Immature natural killer cell (primary cell): ENCODE measurements at regions not wholly inside any gene's neighbourhood (a gene's known extent, or its start where the extent isn't known, plus 50 kb on each side); places are given as distances from the start of the nearest gene placed in this dataset.
"Not testable (repeated sequence)": the region's sequence is repeated elsewhere in the genome, so short reads cannot be mapped to it uniquely, and the experiment has no call there.

Experiments
- DNase-seq, 3 donors: peaks; one replicate each; pipeline ENCODE4 v3.0.0; 2022; ENCODE audit warnings: mixed read lengths in 1 of 3
- H3K27ac Mint-ChIP-seq, 6 donors: one replicate each; pipeline ENCODE4 v1.8.0; 2020; ENCODE audit warnings: mixed read lengths in 6 of 6, mild to moderate bottlenecking in 5 of 6, inconsistent platforms in 4 of 6, moderate library complexity in 3 of 6
- H3K27me3 Mint-ChIP-seq, 3 donors: one replicate each; pipeline ENCODE4 v1.8.0; 2020 to 2021; ENCODE audit warnings: low read depth in 3 of 3, mild to moderate bottlenecking in 3 of 3, mixed read lengths in 3 of 3, moderate library complexity in 3 of 3, inconsistent platforms in 1 of 3
- H3K36me3 Mint-ChIP-seq, 3 donors: one replicate each; pipeline ENCODE4 v1.8.0; 2020; ENCODE audit warnings: mixed read lengths in 3 of 3, inconsistent platforms in 2 of 3, mild to moderate bottlenecking in 2 of 3
- H3K4me1 Mint-ChIP-seq, 2 donors: one replicate each; pipeline ENCODE4 v1.8.0; 2020; ENCODE audit warnings: inconsistent platforms in 2 of 2, mild to moderate bottlenecking in 2 of 2, mixed read lengths in 2 of 2, moderate library complexity in 1 of 2
- H3K4me3 Mint-ChIP-seq, 5 donors: one replicate each; pipeline ENCODE4 v1.8.0; 2020; ENCODE audit warnings: mild to moderate bottlenecking in 5 of 5, mixed read lengths in 5 of 5, inconsistent platforms in 3 of 5, moderate library complexity in 3 of 5
- H3K9me3 Mint-ChIP-seq, 6 donors: one replicate each; pipeline ENCODE4 v1.8.0; 2020; ENCODE audit warnings: mild to moderate bottlenecking in 6 of 6, mixed read lengths in 6 of 6, inconsistent platforms in 4 of 6, moderate library complexity in 3 of 6

DNA sequence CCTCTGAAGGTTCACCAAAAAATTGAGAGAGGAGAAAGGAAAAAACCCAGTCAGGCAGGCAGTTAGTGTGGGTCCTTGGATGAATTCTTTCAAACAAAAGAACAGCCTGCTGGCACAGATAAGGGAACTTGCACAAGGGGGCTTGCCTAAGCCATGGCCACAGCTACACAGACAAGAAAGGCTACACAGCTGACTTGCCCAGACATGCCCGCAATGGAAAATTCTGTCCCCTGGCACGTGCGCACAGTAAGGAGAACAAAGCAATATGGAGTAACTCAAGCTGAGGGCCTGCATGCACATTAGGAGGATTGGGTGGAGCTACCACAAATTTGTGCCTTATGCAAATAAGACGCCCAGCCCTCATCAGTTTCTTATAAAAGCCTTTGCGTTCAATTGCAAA, 512.5 kb upstream of the HTR2C start:
- DNase-seq = no peak
- peaks cover 0 to 8% (median 5%) of the 10 kb centered on the region in 3 donors for H3K27me3 Mint-ChIP-seq
- no peak overlapping the region for H3K27ac Mint-ChIP-seq
- no peaks in the 10 kb centered on the region for H3K4me1 Mint-ChIP-seq
- no peaks in the 10 kb centered on the region for H3K36me3 Mint-ChIP-seq
- H3K9me3 Mint-ChIP-seq = peaks cover 0 to 4% (median 0%) of the 10 kb centered on the region in 6 donors
- no peak overlapping the region for H3K4me3 Mint-ChIP-seq

DNA sequence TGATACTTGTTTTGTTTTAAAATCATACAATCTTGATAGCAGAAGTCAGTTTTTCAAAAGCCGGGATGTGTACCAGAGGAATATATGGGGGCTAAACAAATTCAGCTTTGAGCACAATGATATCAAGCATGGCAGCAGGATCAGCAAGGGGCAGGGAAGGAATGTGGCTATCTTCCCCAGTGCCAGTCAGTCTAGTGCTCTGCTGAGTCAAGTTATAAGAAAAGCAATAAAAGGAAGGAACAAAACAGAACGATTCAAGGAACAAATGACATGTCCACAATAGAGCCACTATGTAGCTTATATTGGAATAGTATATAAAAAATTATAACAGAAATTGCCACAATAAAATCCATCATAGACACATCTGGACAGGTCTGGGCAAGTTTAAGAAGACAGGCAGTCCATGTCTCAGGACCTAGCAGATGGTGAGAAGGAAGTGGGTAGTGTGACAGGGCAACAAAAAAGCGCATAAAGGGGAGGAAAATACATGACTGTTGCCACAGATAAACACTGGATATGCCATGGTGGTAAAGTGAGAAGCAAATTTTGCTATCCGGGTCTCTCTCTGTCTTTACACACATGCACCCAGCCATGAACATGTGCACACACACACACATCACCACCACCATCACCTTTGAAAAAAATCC, 518.2 kb upstream of the HTR2C start:
- no peaks in the 10 kb centered on the region for H3K4me1 Mint-ChIP-seq
- no peak overlapping the region for H3K4me3 Mint-ChIP-seq
- no peak overlapping the region for H3K27ac Mint-ChIP-seq
- H3K9me3 Mint-ChIP-seq = peaks cover 0 to 2% (median 0%) of the 10 kb centered on the region in 6 donors
- no peaks in the 10 kb centered on the region for H3K36me3 Mint-ChIP-seq
- peaks cover 0 to 6% (median 0%) of the 10 kb centered on the region in 3 donors for H3K27me3 Mint-ChIP-seq
- DNase-seq = no peak

DNA sequence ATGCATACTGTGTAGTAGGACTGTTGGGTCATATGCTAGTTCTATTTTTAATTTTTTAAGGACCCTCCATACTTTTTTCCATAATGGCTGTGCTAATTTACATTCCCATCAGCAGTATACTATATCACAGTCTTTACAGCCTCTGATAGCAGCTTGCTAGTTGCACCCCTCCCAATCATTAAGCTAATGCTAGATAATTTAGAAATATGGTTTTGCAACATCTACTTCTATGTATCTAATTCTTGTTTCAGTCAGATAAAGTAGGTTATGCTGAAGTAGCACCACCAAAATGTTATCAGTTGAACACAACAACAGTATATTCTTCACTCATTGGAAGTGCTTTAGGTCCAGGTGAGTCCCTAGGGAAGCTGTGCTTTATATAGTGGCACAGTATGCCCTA, 522.7 kb upstream of the HTR2C start:
- no peak overlapping the region for H3K27ac Mint-ChIP-seq
- H3K9me3 Mint-ChIP-seq = peaks cover 0 to 5% (median 2%) of the 10 kb centered on the region in 6 donors
- H3K36me3 Mint-ChIP-seq = no peaks in the 10 kb centered on the region
- no peaks in the 10 kb centered on the region for H3K4me1 Mint-ChIP-seq
- no peak for DNase-seq
- no peak overlapping the region for H3K4me3 Mint-ChIP-seq
- H3K27me3 Mint-ChIP-seq = peaks cover 0 to 6% (median 5%) of the 10 kb centered on the region in 3 donors

DNA sequence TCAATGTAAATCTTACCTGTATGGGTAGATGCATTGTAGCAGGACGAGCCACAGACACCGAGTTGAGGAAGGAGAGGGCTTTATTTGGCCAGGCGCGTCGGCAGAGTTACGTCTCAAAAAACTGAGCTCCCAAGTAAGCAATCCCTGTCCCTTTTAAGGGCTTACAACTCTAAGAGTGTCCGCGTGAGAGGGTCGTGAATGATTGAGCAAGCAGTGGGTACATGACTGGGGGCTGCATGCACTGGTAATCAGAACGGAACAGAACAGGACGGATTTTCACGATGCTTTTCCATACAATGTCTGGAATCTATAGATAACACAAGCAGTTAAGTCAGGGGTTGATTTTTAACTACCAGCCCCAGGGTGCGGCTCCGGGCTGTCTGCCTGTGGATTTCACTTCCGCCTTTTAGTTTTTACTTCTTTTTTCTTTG, 524.9 kb upstream of the HTR2C start:
- no peaks in the 10 kb centered on the region for H3K36me3 Mint-ChIP-seq
- no peaks in the 10 kb centered on the region for H3K4me1 Mint-ChIP-seq
- H3K27me3 Mint-ChIP-seq = peaks cover 0 to 6% (median 5%) of the 10 kb centered on the region in 3 donors
- no peak overlapping the region for H3K27ac Mint-ChIP-seq
- peaks cover 0 to 5% (median 2%) of the 10 kb centered on the region in 6 donors for H3K9me3 Mint-ChIP-seq
- DNase-seq = no peak
- no peak overlapping the region for H3K4me3 Mint-ChIP-seq

DNA sequence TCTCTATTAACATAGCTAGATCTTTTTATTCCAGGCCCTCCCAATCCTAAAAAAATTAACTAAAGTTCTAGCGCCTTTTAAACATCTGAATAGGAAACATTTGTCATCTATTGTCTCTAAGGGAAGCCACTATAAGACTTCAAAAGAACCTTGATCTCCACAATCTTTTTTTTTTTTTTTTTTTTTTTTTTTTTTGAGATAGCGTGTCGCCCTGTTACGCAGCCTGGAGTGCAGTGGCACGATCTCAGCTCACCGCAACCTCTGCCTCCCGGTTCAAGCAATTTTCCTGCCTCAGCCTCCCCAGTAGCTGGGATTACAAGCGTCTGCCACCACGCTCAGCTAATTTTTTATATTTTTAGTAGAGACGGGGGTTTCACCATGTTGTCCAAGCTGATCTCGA, 526.5 kb upstream of the HTR2C start:
- not testable (repeated sequence) for H3K27ac Mint-ChIP-seq, H3K4me1 Mint-ChIP-seq, DNase-seq, H3K9me3 Mint-ChIP-seq, H3K36me3 Mint-ChIP-seq, H3K4me3 Mint-ChIP-seq
- H3K27me3 Mint-ChIP-seq = peaks cover 0 to 11% (median 5%) of the 10 kb centered on the region in 3 donors

DNA sequence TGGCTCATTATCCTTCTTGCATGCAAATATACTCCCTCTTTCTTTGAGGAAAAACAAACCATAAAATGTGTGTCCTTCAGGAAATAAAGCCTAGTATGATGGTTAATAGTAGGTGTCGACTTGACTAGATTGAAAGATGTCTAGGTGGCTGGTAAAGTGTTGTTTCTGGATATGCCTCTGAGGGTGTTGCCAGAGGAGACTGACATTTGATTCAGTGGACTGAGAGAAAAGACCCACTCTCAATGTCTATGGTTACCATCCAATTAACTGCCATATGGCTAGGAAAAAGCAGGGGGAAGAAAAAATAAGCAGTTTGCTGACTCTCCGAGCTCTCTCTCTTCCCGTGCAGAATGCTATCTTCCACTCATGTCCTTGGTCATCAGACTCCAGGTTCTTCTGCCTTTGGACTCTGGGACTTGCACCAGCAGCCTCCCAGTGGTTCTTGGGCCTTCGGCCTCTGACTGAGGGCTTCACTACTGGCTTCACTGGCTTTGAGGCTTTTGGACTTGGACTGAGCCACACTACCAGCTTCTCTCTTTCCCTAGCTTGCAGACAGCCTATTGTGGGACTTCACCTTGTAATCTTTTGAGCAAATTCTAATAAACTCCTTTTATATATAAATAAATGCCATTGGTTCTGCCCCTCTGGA, 532.1 kb upstream of the HTR2C start:
- Mint-ChIP-seq H3K27ac (no peak overlapping the region), H3K4me1 (no peaks in the 10 kb centered on the region), H3K9me3 (no peaks in the 10 kb centered on the region), H3K4me3 (no peak overlapping the region), H3K27me3 (peaks cover 0 to 12% (median 4%) of the 10 kb centered on the region in 3 donors), H3K36me3 (no peaks in the 10 kb centered on the region)
- DNase-seq = no peak

DNA sequence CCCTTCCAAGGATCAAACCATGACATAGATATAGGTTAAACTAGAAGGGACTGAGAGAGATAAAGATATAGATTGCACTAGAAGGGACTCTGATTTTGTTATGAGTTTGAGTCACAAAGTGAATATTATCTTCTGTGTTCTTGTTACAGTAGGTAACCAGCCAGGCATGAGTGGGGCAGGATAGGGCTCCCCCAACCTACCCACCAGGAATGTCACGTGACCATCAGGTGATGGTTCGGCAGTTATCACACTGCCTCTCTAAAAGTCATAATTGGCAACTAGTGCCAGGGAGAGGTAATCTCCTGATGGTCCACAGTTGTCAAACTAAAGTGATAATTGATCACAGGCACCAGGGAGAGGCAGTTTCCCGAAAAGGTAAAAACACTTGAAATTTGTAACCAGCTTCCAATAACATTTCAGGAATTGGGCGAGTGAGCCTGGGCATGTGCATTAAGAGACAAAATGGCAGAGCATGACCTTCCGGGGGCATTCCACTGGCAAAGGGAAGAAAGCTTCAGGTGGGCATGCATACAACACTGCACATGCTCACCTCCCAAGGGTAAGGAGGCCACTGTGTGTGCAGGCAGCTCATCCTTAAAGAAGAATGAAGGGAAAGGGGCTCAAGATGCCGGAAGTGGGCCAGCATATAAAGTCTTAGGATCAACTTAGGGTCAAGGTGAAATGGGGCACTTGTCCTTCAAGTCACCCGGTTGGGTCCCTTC, 533.6 kb upstream of the HTR2C start:
- Mint-ChIP-seq H3K4me3 (no peak overlapping the region), H3K36me3 (no peaks in the 10 kb centered on the region), H3K27me3 (peaks cover 0 to 12% (median 4%) of the 10 kb centered on the region in 3 donors), H3K9me3 (no peaks in the 10 kb centered on the region), H3K27ac (no peak overlapping the region), H3K4me1 (no peaks in the 10 kb centered on the region)
- no peak for DNase-seq

DNA sequence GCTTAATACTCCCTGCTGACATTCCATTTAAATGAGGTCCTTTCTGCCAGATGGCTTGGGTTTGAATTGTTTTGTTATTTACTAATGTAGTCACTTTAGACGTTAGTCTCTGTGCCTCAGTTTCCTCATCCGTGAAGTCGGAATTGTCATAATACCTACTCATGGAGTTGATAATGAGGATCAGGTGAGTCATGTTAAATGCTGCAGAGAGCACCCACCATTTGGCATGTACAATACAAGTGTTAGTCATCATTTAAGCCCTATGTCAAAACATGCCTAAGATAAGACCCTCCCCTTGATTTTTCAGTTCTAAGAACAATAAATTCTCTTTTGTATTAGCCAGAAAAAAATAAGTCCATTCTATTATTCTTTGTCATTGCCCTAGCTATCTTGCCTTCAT, 534.8 kb upstream of the HTR2C start:
- Mint-ChIP-seq H3K27ac (no peak overlapping the region), H3K36me3 (no peaks in the 10 kb centered on the region), H3K9me3 (no peaks in the 10 kb centered on the region), H3K27me3 (peaks cover 0 to 11% (median 4%) of the 10 kb centered on the region in 3 donors), H3K4me1 (no peaks in the 10 kb centered on the region), H3K4me3 (no peak overlapping the region)
- no peak for DNase-seq

DNA sequence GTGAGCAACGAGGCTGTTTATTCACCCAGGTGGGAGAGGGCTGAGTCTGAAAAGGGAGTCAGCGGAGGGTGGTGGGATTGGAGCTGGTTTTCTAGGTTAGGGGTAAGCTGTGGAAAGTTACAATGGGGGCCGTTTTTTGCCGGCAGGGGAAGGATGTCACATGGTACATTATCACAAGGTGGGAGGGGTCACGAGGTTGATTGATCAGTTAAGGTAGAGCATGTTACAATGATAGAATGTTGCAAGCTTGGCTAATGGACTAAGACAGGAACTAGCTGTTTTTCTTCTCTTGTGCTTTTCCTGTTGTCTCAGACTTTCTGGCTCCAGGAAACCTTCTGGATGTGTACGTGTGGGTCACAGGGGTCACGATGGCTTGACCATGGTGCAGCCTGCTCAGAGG, 536.3 kb upstream of the HTR2C start:
- Mint-ChIP-seq H3K27me3 (peaks cover 0 to 6% (median 4%) of the 10 kb centered on the region in 3 donors), H3K4me1 (no peaks in the 10 kb centered on the region), H3K27ac (no peak overlapping the region), H3K36me3 (no peaks in the 10 kb centered on the region), H3K4me3 (no peak overlapping the region), H3K9me3 (no peaks in the 10 kb centered on the region)
- DNase-seq = no peak

DNA sequence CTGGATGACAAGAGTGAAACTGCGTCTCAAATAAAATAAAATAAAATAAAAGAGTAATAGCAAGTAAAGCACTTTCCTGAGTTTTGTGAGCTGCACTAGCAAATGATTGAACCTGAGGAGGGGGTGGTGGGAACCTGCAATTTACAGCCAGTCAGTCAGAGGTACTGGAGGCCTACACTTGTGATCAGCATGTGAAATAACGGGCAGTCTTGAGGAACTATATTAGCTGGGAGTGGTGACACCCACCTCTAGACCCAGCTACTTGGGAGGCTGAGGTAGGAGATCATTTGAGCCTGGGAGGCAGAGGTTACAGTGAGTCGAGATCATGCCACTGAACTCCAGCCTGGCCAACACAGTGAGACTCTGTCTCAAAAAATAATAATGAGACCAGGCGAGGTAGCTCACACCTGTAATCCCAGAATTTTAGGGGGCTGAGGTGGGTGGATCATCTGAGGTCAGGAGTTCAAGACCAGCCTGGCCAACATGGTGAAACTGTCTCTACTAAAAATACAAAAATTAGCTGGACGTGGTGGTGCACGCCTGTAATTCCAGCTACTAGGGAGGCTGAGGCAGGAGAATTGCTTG, 537.1 kb upstream of the HTR2C start:
- peaks cover 0 to 4% (median 4%) of the 10 kb centered on the region in 3 donors for H3K27me3 Mint-ChIP-seq
- no peaks in the 10 kb centered on the region for H3K36me3 Mint-ChIP-seq
- H3K9me3 Mint-ChIP-seq = no peaks in the 10 kb centered on the region
- no peaks in the 10 kb centered on the region for H3K4me1 Mint-ChIP-seq
- no peak overlapping the region for H3K27ac Mint-ChIP-seq
- H3K4me3 Mint-ChIP-seq = no peak overlapping the region
- no peak for DNase-seq

DNA sequence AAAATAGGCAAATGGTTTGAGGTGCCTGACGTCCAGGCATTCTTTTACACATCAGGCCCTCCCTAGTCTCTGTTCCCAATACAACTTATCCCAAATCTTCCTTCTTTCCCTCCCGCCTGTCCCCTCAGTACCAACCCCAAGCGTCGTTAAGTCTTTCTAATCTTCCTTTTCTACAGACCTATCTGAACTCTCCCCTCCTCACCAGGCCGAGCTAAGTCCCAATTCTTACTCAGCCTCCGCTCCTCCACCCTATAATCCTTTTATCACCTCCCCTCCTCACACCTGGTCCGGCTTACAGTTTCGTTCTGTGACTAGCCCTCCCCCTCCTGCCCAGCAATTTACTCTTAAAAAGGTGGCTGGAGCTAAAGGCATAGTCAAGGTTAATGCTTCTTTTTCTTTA, 542.4 kb upstream of the HTR2C start:
- H3K9me3 Mint-ChIP-seq, H3K27ac Mint-ChIP-seq, H3K36me3 Mint-ChIP-seq, DNase-seq, H3K4me1 Mint-ChIP-seq, H3K27me3 Mint-ChIP-seq, H3K4me3 Mint-ChIP-seq: not testable (repeated sequence)

DNA sequence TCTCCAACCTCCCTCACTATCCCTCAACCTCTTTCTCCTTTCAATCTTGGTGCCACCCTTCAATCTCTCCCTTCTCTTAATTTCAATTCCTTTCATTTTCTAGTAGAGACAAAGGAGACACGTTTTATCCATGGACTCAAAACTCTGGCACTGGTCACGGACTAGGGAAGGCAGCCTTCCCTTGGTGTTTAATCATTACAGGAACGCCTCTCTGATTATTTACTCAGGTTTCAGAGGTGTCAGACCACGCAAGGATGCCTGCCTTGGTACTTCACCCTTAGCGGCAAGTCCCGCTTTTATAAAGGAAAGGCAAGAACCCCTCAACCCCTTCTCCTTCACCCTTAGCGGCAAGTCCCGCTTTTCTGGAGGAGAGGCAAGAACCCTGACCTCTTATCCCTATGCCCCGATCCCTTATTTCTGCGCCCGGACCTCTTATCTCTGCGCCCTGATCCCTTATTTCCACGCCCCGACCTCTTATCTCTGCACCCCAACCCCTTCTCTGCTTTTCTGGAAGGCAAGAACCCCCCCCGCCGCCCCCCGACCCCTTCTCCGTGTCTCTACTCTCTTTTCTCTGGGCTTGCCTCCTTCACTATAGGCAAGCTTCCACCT, 543.1 kb upstream of the HTR2C start:
- not testable (repeated sequence) for H3K4me3 Mint-ChIP-seq, DNase-seq, H3K27me3 Mint-ChIP-seq, H3K36me3 Mint-ChIP-seq, H3K4me1 Mint-ChIP-seq, H3K9me3 Mint-ChIP-seq, H3K27ac Mint-ChIP-seq

DNA sequence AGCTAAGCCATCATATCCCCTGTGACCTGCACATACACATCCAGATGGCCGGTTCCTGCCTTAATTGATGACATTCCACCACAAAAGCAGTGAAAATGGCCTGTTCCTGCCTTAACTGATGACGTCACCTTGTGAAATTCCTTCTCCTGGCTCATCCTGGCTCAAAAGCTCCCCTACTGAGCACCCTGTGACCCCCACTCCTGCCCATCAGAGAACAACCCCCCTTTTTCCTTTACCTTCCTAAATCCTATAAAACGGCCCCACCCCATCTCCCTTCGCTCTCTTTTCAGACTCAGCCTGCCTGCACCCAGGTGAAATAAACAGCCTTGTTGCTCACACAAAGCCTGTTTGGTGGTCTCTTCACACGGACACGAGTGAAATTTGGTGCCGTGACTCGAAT, 543.8 kb upstream of the HTR2C start:
- DNase-seq, H3K27ac Mint-ChIP-seq, H3K9me3 Mint-ChIP-seq, H3K4me3 Mint-ChIP-seq, H3K36me3 Mint-ChIP-seq, H3K27me3 Mint-ChIP-seq, H3K4me1 Mint-ChIP-seq: not testable (repeated sequence)

DNA sequence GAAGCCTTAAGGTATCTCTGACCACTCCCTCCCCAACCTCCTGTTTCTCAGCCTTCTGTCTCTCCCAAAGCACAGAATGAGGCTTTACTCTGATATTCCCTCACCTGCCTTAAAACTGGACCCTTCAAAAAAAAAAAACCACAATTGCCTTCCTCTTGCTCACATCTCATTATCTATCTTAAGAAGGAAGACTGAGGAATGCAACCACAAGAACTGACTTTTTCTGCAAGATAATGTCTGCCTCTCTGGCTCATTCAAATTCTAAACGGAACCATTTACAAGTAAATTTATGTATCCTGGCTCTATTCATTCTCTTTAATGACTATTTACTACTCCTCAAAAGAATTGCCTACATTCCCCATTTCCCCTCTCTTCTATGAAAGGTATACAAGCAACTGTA, 545.5 kb upstream of the HTR2C start:
- Mint-ChIP-seq H3K9me3 (peaks cover 0 to 2% (median under 1%) of the 10 kb centered on the region in 6 donors), H3K27me3 (peaks cover 0 to 3% (median 0%) of the 10 kb centered on the region in 3 donors), H3K27ac (no peak overlapping the region), H3K4me3 (no peak overlapping the region), H3K4me1 (no peaks in the 10 kb centered on the region), H3K36me3 (no peaks in the 10 kb centered on the region)
- DNase-seq = no peak
